ENCODE measurements at regions not wholly inside any gene's neighbourhood (a gene's known extent, or its start where the extent isn't known, plus 50 kb on each side); places are given as distances from the start of the nearest gene placed in this dataset.
A peak's percentile ranks its signal among the peaks of the same experiment; 100 is the strongest.

- FAIRE-seq, result no peak
- no peak for DNase-seq (ENCODE audit: insufficient read length)
These were observed 101.0 kb upstream of the NFIA start for GRCh38 chr1:60981357-60981756.

DNA sequence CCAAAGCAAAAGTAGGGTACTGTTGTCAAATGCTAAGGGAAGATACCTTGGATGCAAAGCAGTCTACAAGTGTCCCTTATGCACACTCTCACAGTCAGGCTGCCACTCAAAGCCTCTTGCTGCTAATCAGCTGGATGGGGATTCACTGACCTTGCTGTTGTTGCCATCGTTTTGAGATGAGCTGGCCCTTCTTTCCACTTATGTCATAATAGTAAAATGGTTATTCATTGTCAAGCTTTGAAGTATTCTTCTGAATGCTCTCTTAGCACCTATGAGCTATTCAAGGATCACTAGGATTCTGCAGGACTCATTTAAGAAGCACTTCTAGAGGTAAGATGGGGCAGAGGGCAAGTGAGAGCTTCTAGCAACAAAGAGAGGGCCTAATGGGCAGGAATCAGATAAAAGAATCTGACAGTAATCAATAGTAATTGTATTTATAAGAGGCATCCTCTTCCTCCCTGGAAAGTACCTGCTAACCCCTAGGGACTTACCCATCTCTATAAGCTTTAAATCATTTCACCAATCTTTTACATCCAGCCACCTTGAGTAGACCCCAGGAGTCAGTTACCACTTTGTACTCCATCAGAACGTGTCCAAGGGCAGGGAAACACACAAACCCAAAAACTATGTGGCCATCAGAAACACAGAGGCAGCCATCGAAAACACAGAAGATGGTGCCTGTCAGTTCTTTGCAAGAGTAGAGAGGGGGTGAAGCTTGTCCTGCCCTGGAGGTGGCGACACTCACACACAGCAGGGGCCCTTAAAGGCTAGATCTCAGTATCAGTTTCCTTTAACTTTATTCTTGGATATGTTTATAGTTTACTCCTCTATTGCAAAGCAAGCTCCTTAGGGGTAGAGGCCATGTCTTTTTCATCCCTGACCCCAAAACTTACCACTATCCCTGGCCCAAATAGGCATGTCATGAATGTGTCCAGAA lies 103.7 kb upstream of the NFIA start:
- no peak for FAIRE-seq
- TF ChIP-seq POLR2AphosphoS5 (IDR thresholded peaks at IDR 0.05; ENCODE audit: low read depth, low read length) (no peak), POLR2A (IDR thresholded peaks at IDR 0.05; ENCODE audit: low read depth, low read length) (no peak), TAF1 (IDR thresholded peaks at IDR 0.05; ENCODE audit: borderline replicate concordance, low read depth, low read length) (no peak)
- peak; percentile 13 for DNase-seq (ENCODE audit: insufficient read length)

More at GRCh38 chr1:60981357-60981756, 101.0 kb upstream of the NFIA start:
- TF ChIP-seq TAF1 (IDR thresholded peaks at IDR 0.05; ENCODE audit: borderline replicate concordance, low read depth, low read length) (no peak), POLR2AphosphoS5 (IDR thresholded peaks at IDR 0.05; ENCODE audit: low read depth, low read length) (no peak), POLR2A (IDR thresholded peaks at IDR 0.05; ENCODE audit: low read depth, low read length) (no peak)

GRCh38 chr1:60977661-60978060 lies 104.7 kb upstream of the NFIA start:
- DNase-seq (ENCODE audit: insufficient read length) (no peak), FAIRE-seq (no peak)
- no peak for TF ChIP-seq POLR2AphosphoS5 (IDR thresholded peaks at IDR 0.05; ENCODE audit: low read depth, low read length)
- no peak for TF ChIP-seq TAF1 (IDR thresholded peaks at IDR 0.05; ENCODE audit: borderline replicate concordance, low read depth, low read length)
- no peak for TF ChIP-seq POLR2A (IDR thresholded peaks at IDR 0.05; ENCODE audit: low read depth, low read length)

- TF ChIP-seq POLR2A (IDR thresholded peaks at IDR 0.05; ENCODE audit: low read depth, low read length), result no peak
- TF ChIP-seq POLR2AphosphoS5 (IDR thresholded peaks at IDR 0.05; ENCODE audit: low read depth, low read length), result no peak
- no peak for DNase-seq (ENCODE audit: insufficient read length)
- no peak for FAIRE-seq
These were observed 107.6 kb upstream of the NFIA start for GRCh38 chr1:60974524-60975372.

GRCh38 chr1:60973668-60974067 lies 108.7 kb upstream of the NFIA start:
- TF ChIP-seq TAF1 (IDR thresholded peaks at IDR 0.05; ENCODE audit: borderline replicate concordance, low read depth, low read length) (no peak), POLR2A (IDR thresholded peaks at IDR 0.05; ENCODE audit: low read depth, low read length) (no peak), POLR2AphosphoS5 (IDR thresholded peaks at IDR 0.05; ENCODE audit: low read depth, low read length) (no peak)
- FAIRE-seq, result no peak

GRCh38 chr1:60972841-60973364 lies 109.5 kb upstream of the NFIA start:
- no peak for DNase-seq (ENCODE audit: insufficient read length)
- no peak for FAIRE-seq
- TF ChIP-seq POLR2A (IDR thresholded peaks at IDR 0.05; ENCODE audit: low read depth, low read length), result no peak
- no peak for TF ChIP-seq TAF1 (IDR thresholded peaks at IDR 0.05; ENCODE audit: borderline replicate concordance, low read depth, low read length)
- TF ChIP-seq POLR2AphosphoS5 (IDR thresholded peaks at IDR 0.05; ENCODE audit: low read depth, low read length), result no peak

More at GRCh38 chr1:60973668-60974067, 108.7 kb upstream of the NFIA start:
- DNase-seq (ENCODE audit: insufficient read length), result no peak

DNA sequence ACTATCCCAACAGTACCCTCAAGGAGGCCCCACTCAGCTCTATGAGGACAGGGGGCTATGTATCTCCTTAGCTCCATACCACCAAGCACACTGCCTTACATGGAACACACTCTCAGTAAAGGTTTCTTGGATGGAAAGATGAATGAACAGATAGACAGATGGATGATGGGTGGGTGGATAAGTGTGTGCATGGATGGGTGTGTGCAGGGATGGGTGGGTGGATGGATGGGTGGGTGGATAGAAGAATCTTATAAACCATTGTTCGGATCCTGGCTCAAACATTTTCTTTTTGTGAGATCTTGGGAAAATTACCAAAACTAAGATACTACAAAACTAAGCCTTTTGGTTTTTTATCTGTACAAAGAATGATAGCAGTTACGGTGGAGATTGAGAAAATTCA lies 111.0 kb upstream of the NFIA start:
- FAIRE-seq, result no peak
- no peak for TF ChIP-seq POLR2AphosphoS5 (IDR thresholded peaks at IDR 0.05; ENCODE audit: low read depth, low read length)
- no peak for TF ChIP-seq POLR2A (IDR thresholded peaks at IDR 0.05; ENCODE audit: low read depth, low read length)
- no peak for TF ChIP-seq TAF1 (IDR thresholded peaks at IDR 0.05; ENCODE audit: borderline replicate concordance, low read depth, low read length)

DNA sequence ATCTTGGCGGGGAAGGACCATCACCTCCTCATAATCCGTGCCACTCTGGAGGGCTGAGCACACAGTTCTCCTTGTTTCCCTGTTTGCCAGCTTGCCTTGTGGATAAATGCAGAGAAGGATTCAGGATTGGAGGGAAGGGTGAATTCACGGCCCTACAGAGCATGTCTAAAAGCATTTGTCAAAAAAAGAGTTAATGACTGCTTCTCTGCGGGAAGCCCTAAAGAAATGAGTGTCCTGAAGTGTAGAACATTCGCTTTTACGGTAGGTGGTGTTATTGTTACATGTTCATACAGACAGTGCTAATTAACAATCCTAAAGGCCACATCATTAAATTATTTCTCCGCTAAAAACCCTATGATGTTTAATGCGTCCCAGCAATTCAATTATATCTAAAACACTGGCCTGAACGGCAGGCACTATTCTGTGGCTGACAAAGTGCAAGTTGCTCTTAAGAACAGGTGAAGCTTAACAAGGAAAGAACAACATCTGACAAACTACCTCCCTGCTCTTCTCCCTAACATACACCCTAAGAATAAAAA lies 112.3 kb upstream of the NFIA start:
- no peak for FAIRE-seq
- TF ChIP-seq POLR2AphosphoS5 (IDR thresholded peaks at IDR 0.05; ENCODE audit: low read depth, low read length), result no peak
- no peak for TF ChIP-seq TAF1 (IDR thresholded peaks at IDR 0.05; ENCODE audit: borderline replicate concordance, low read depth, low read length)
- TF ChIP-seq POLR2A (IDR thresholded peaks at IDR 0.05; ENCODE audit: low read depth, low read length), result no peak
- no peak for DNase-seq (ENCODE audit: insufficient read length)

More for the DNA sequence above, 111.0 kb upstream of the NFIA start:
- no peak for DNase-seq (ENCODE audit: insufficient read length)

- no peak for DNase-seq (ENCODE audit: insufficient read length)
- no peak for TF ChIP-seq POLR2A (IDR thresholded peaks at IDR 0.05; ENCODE audit: low read depth, low read length)
- TF ChIP-seq TAF1 (IDR thresholded peaks at IDR 0.05; ENCODE audit: borderline replicate concordance, low read depth, low read length), result no peak
- no peak for TF ChIP-seq POLR2AphosphoS5 (IDR thresholded peaks at IDR 0.05; ENCODE audit: low read depth, low read length)
- FAIRE-seq, result no peak
These were observed 117.0 kb upstream of the NFIA start for GRCh38 chr1:60965280-60965854.

- FAIRE-seq (no peak), DNase-seq (ENCODE audit: insufficient read length) (no peak)
- TF ChIP-seq POLR2A (IDR thresholded peaks at IDR 0.05; ENCODE audit: low read depth, low read length), result no peak
- TF ChIP-seq TAF1 (IDR thresholded peaks at IDR 0.05; ENCODE audit: borderline replicate concordance, low read depth, low read length), result no peak
- TF ChIP-seq POLR2AphosphoS5 (IDR thresholded peaks at IDR 0.05; ENCODE audit: low read depth, low read length), result no peak
These were observed 119.0 kb upstream of the NFIA start for GRCh38 chr1:60963167-60963940.

All from GM12892 (cell line).